HT-29 (cell line): ENCODE measurements at regions not wholly inside any gene's neighbourhood (a gene's known extent, or its start where the extent isn't known, plus 50 kb on each side); places are given as distances from the start of the nearest gene placed in this dataset.
A peak's percentile ranks its signal among the peaks of the same experiment; 100 is the strongest.

ENCODE experiments used
- DNase-seq: peaks from one replicate; pipeline ENCODE4 v3.0.0-alpha.2; 2015; ENCODE audit warnings: low spot score

- no peak for DNase-seq
These were observed 151.2 kb upstream of the TNR start for GRCh38 chr1:175894581-175894980.

GRCh38 chr1:175893192-175893591 is 149.8 kb upstream of the TNR start:
- no peak for DNase-seq

- DNase-seq: no peak
These were observed 149.3 kb upstream of the TNR start for GRCh38 chr1:175892686-175893085.

- no peak for DNase-seq
These were observed 148.5 kb upstream of the TNR start for GRCh38 chr1:175891783-175892309.

- no peak for DNase-seq
These were observed 147.6 kb upstream of the TNR start for GRCh38 chr1:175890958-175891357.

- no peak for DNase-seq
These were observed 146.5 kb upstream of the TNR start for GRCh38 chr1:175889848-175890247.

- DNase-seq: no peak
These were observed 145.6 kb upstream of the TNR start for GRCh38 chr1:175888996-175889395.

- peak; percentile 74 for DNase-seq
These were observed 144.6 kb upstream of the TNR start for GRCh38 chr1:175887981-175888428.

- no peak for DNase-seq
These were observed 144.1 kb upstream of the TNR start for GRCh38 chr1:175887521-175887920.

GRCh38 chr1:175885326-175885725 is 141.9 kb upstream of the TNR start:
- no peak for DNase-seq

- no peak for DNase-seq
These were observed 141.0 kb upstream of the TNR start for GRCh38 chr1:175884369-175884768.

- no peak for DNase-seq
These were observed 138.8 kb upstream of the TNR start for GRCh38 chr1:175882192-175882591.

- no peak for DNase-seq
These were observed 138.0 kb upstream of the TNR start for GRCh38 chr1:175881246-175881976.

GRCh38 chr1:175878775-175879174 is 135.4 kb upstream of the TNR start:
- DNase-seq: no peak

- DNase-seq: no peak
These were observed 134.7 kb upstream of the TNR start for GRCh38 chr1:175877939-175878737.

- DNase-seq: no peak
These were observed 132.2 kb upstream of the TNR start for GRCh38 chr1:175875556-175875955.

GRCh38 chr1:175874081-175874480 is 130.7 kb upstream of the TNR start:
- DNase-seq: no peak

GRCh38 chr1:175873290-175873935 is 130.0 kb upstream of the TNR start:
- DNase-seq: no peak

GRCh38 chr1:175872588-175872987 is 129.2 kb upstream of the TNR start:
- DNase-seq: no peak

- DNase-seq: no peak
These were observed 128.3 kb upstream of the TNR start for GRCh38 chr1:175871647-175872046.

GRCh38 chr1:175870217-175870616 is 126.8 kb upstream of the TNR start:
- DNase-seq: no peak

- no peak for DNase-seq
These were observed 123.4 kb upstream of the TNR start for GRCh38 chr1:175866776-175867175.
